ENCODE measurements at regions not wholly inside any gene's neighbourhood (a gene's known extent, or its start where the extent isn't known, plus 50 kb on each side); places are given as distances from the start of the nearest gene placed in this dataset.

GRCh38 chr10:100612601-100613595 is 77.2 kb downstream of the HIF1AN start:
- DNase-seq (ENCODE audit: low spot score in 2 of 2) (no peak), ATAC-seq (replicated peaks; ENCODE audit: extremely low read depth, poor library complexity, severe bottlenecking) (no peak)
- Mint-ChIP-seq H3K27me3 (peaks cover 75% of the 10 kb centered on the region), H3K9me3 (no peaks in the 10 kb centered on the region), H3K36me3 (ENCODE audit: insufficient read depth) (no peaks in the 10 kb centered on the region), H3K4me3 (no peak overlapping the region), H3K27ac (ENCODE audit: low read depth) (no peak overlapping the region), H3K4me1 (no peaks in the 10 kb centered on the region)

- ATAC-seq (replicated peaks; ENCODE audit: extremely low read depth, poor library complexity, severe bottlenecking): no peak
- no peaks in the 10 kb centered on the region for H3K9me3 Mint-ChIP-seq
- peaks cover 75% of the 10 kb centered on the region for H3K27me3 Mint-ChIP-seq
- no peaks in the 10 kb centered on the region for H3K36me3 Mint-ChIP-seq (ENCODE audit: insufficient read depth)
- no peak for DNase-seq (ENCODE audit: low spot score in 2 of 2)
- H3K4me3 Mint-ChIP-seq: no peak overlapping the region
- no peaks in the 10 kb centered on the region for H3K4me1 Mint-ChIP-seq
- H3K27ac Mint-ChIP-seq (ENCODE audit: low read depth): no peak overlapping the region
These were observed 78.1 kb downstream of the HIF1AN start for GRCh38 chr10:100613846-100614245.

GRCh38 chr10:100614429-100615095 is 78.8 kb downstream of the HIF1AN start:
- no peak overlapping the region for H3K27ac Mint-ChIP-seq (ENCODE audit: low read depth)
- H3K4me3 Mint-ChIP-seq: no peak overlapping the region
- no peaks in the 10 kb centered on the region for H3K4me1 Mint-ChIP-seq
- peaks cover under 1% of the 10 kb centered on the region for H3K36me3 Mint-ChIP-seq (ENCODE audit: insufficient read depth)
- ATAC-seq (replicated peaks; ENCODE audit: extremely low read depth, poor library complexity, severe bottlenecking) (no peak), DNase-seq (ENCODE audit: low spot score in 2 of 2) (no peak)
- no peaks in the 10 kb centered on the region for H3K9me3 Mint-ChIP-seq
- H3K27me3 Mint-ChIP-seq: peaks cover 82% of the 10 kb centered on the region

GRCh38 chr10:100615241-100615640 is 79.5 kb downstream of the HIF1AN start:
- ATAC-seq (replicated peaks; ENCODE audit: extremely low read depth, poor library complexity, severe bottlenecking) (no peak), DNase-seq (ENCODE audit: low spot score in 2 of 2) (no peak)
- Mint-ChIP-seq H3K9me3 (no peaks in the 10 kb centered on the region), H3K36me3 (ENCODE audit: insufficient read depth) (peaks cover 2% of the 10 kb centered on the region), H3K27me3 (peaks cover 89% of the 10 kb centered on the region), H3K4me3 (no peak overlapping the region), H3K27ac (ENCODE audit: low read depth) (no peak overlapping the region), H3K4me1 (no peaks in the 10 kb centered on the region)

- DNase-seq (ENCODE audit: low spot score in 2 of 2) (no peak), ATAC-seq (replicated peaks; ENCODE audit: extremely low read depth, poor library complexity, severe bottlenecking) (no peak)
- no peaks in the 10 kb centered on the region for H3K9me3 Mint-ChIP-seq
- peaks cover 2% of the 10 kb centered on the region for H3K36me3 Mint-ChIP-seq (ENCODE audit: insufficient read depth)
- no peak overlapping the region for H3K4me3 Mint-ChIP-seq
- H3K4me1 Mint-ChIP-seq: no peaks in the 10 kb centered on the region
- H3K27ac Mint-ChIP-seq (ENCODE audit: low read depth): no peak overlapping the region
- peaks cover 91% of the 10 kb centered on the region for H3K27me3 Mint-ChIP-seq
These were observed 80.2 kb downstream of the HIF1AN start for GRCh38 chr10:100615908-100616307.

- ATAC-seq (replicated peaks; ENCODE audit: extremely low read depth, poor library complexity, severe bottlenecking) (no peak), DNase-seq (ENCODE audit: low spot score in 2 of 2) (no peak)
- H3K4me3 Mint-ChIP-seq: no peak overlapping the region
- H3K4me1 Mint-ChIP-seq: no peaks in the 10 kb centered on the region
- H3K27me3 Mint-ChIP-seq: peaks cover 84% of the 10 kb centered on the region
- H3K27ac Mint-ChIP-seq (ENCODE audit: low read depth): no peak overlapping the region
- no peaks in the 10 kb centered on the region for H3K9me3 Mint-ChIP-seq
- peaks cover 5% of the 10 kb centered on the region for H3K36me3 Mint-ChIP-seq (ENCODE audit: insufficient read depth)
These were observed 82.4 kb downstream of the HIF1AN start for GRCh38 chr10:100618091-100618615.

- Mint-ChIP-seq H3K27me3 (peaks cover 84% of the 10 kb centered on the region), H3K27ac (ENCODE audit: low read depth) (no peak overlapping the region), H3K9me3 (no peaks in the 10 kb centered on the region), H3K4me1 (no peaks in the 10 kb centered on the region), H3K4me3 (no peak overlapping the region), H3K36me3 (ENCODE audit: insufficient read depth) (peaks cover 5% of the 10 kb centered on the region)
- DNase-seq (ENCODE audit: low spot score in 2 of 2): no peak
- no peak for ATAC-seq (replicated peaks; ENCODE audit: extremely low read depth, poor library complexity, severe bottlenecking)
These were observed 83.0 kb downstream of the HIF1AN start for GRCh38 chr10:100618632-100619255.

GRCh38 chr10:100620087-100620835 is 84.5 kb downstream of the HIF1AN start:
- H3K27me3 Mint-ChIP-seq: peaks cover 77% of the 10 kb centered on the region
- no peak overlapping the region for H3K4me3 Mint-ChIP-seq
- H3K27ac Mint-ChIP-seq (ENCODE audit: low read depth): no peak overlapping the region
- no peaks in the 10 kb centered on the region for H3K4me1 Mint-ChIP-seq
- H3K36me3 Mint-ChIP-seq (ENCODE audit: insufficient read depth): peaks cover 5% of the 10 kb centered on the region
- DNase-seq (ENCODE audit: low spot score in 2 of 2): no peak
- no peak for ATAC-seq (replicated peaks; ENCODE audit: extremely low read depth, poor library complexity, severe bottlenecking)
- no peaks in the 10 kb centered on the region for H3K9me3 Mint-ChIP-seq

- no peak for ATAC-seq (replicated peaks; ENCODE audit: extremely low read depth, poor library complexity, severe bottlenecking)
- H3K4me1 Mint-ChIP-seq: no peaks in the 10 kb centered on the region
- H3K36me3 Mint-ChIP-seq (ENCODE audit: insufficient read depth): peaks cover 5% of the 10 kb centered on the region
- no peak overlapping the region for H3K27ac Mint-ChIP-seq (ENCODE audit: low read depth)
- H3K9me3 Mint-ChIP-seq: no peaks in the 10 kb centered on the region
- DNase-seq (ENCODE audit: low spot score in 2 of 2): no peak
- H3K4me3 Mint-ChIP-seq: no peak overlapping the region
- peaks cover 73% of the 10 kb centered on the region for H3K27me3 Mint-ChIP-seq
These were observed 85.8 kb downstream of the HIF1AN start for GRCh38 chr10:100621360-100622205.

GRCh38 chr10:100622946-100623345 is 87.2 kb downstream of the HIF1AN start:
- Mint-ChIP-seq H3K27me3 (peaks cover 73% of the 10 kb centered on the region), H3K9me3 (no peaks in the 10 kb centered on the region), H3K27ac (ENCODE audit: low read depth) (no peak overlapping the region), H3K36me3 (ENCODE audit: insufficient read depth) (peaks cover 5% of the 10 kb centered on the region), H3K4me1 (no peaks in the 10 kb centered on the region), H3K4me3 (no peak overlapping the region)
- ATAC-seq (replicated peaks; ENCODE audit: extremely low read depth, poor library complexity, severe bottlenecking) (no peak), DNase-seq (ENCODE audit: low spot score in 2 of 2) (no peak)

- no peak overlapping the region for H3K27ac Mint-ChIP-seq (ENCODE audit: low read depth)
- no peak for ATAC-seq (replicated peaks; ENCODE audit: extremely low read depth, poor library complexity, severe bottlenecking)
- peaks cover 77% of the 10 kb centered on the region for H3K27me3 Mint-ChIP-seq
- DNase-seq (ENCODE audit: low spot score in 2 of 2): no peak
- H3K4me3 Mint-ChIP-seq: no peak overlapping the region
- H3K36me3 Mint-ChIP-seq (ENCODE audit: insufficient read depth): peaks cover 5% of the 10 kb centered on the region
- no peaks in the 10 kb centered on the region for H3K4me1 Mint-ChIP-seq
- no peaks in the 10 kb centered on the region for H3K9me3 Mint-ChIP-seq
These were observed 87.9 kb downstream of the HIF1AN start for GRCh38 chr10:100623521-100624230.
